Loucy (cell line): ENCODE measurements at regions not wholly inside any gene's neighbourhood (a gene's known extent, or its start where the extent isn't known, plus 50 kb on each side); places are given as distances from the start of the nearest gene placed in this dataset.

Experiments
- H2AFZ ChIP-seq: fragments of 200-600 bp; sonication (generic); 2 replicates; pipeline ENCODE4 v1.6.0; 2016; ENCODE audit warnings: antibody characterized with exemption, mild to moderate bottlenecking, low read length, moderate library complexity
- H3F3A ChIP-seq: fragments of 200-600 bp; 2 replicates; pipeline ENCODE4 v1.6.0; 2016; ENCODE audit warnings: antibody characterized with exemption, low read depth, mild to moderate bottlenecking
- H3K27me3 ChIP-seq: fragments of 200-600 bp; sonication (generic); 2 replicates; pipeline ENCODE4 v1.6.1; 2014; ENCODE audit warnings: low read length, mild to moderate bottlenecking; ENCODE audit not compliant: insufficient read depth, poor library complexity, severe bottlenecking
- H3K36me3 ChIP-seq: fragments of 200-600 bp; sonication (generic); 2 replicates; pipeline ENCODE4 v1.6.1; 2016; ENCODE audit warnings: low read length; ENCODE audit not compliant: insufficient read depth
- H3K4me1 ChIP-seq: fragments of 200-600 bp; sonication (generic); 2 replicates; pipeline ENCODE4 v1.5.1; 2014; ENCODE audit warnings: low read length, mild to moderate bottlenecking; ENCODE audit not compliant: insufficient read depth, poor library complexity, severe bottlenecking
- H3K4me2 ChIP-seq: fragments of 200-600 bp; sonication (generic); 2 replicates; pipeline ENCODE4 v1.6.0; 2014; ENCODE audit warnings: antibody characterized with exemption, low read length, low read depth, mild to moderate bottlenecking; ENCODE audit not compliant: poor library complexity, severe bottlenecking
- H3K4me3 ChIP-seq: fragments of 200-600 bp; sonication (generic); 2 replicates; pipeline ENCODE4 v1.5.1; 2014; ENCODE audit warnings: low read length, mild to moderate bottlenecking, mixed read lengths; ENCODE audit not compliant: poor library complexity, severe bottlenecking
- H3K79me2 ChIP-seq: fragments of 200-600 bp; sonication (generic); 2 replicates; pipeline ENCODE4 v1.6.1; 2014; ENCODE audit warnings: low read length; ENCODE audit not compliant: insufficient read depth
- H3K9ac ChIP-seq: fragments of 200-600 bp; sonication (generic); 2 replicates; pipeline ENCODE4 v1.6.0; 2014; ENCODE audit warnings: mild to moderate bottlenecking, low read depth, low read length, moderate library complexity; ENCODE audit not compliant: poor library complexity, severe bottlenecking
- H3K9me2 ChIP-seq: fragments of 200-600 bp; sonication (generic); replicated peaks from 2 replicates; pipeline ENCODE4 v1.6.1; 2016; ENCODE audit warnings: low read depth, low read length, mixed read lengths
- H3K9me3 ChIP-seq: fragments of 200-600 bp; sonication (generic); 2 replicates; pipeline ENCODE4 v1.6.1; 2014; ENCODE audit warnings: mild to moderate bottlenecking, antibody characterized with exemption, low read length, low read depth; ENCODE audit not compliant: insufficient read depth
- H4K20me1 ChIP-seq: fragments of 200-600 bp; sonication (generic); 2 replicates; pipeline ENCODE4 v1.6.0; 2014; ENCODE audit warnings: antibody characterized with exemption, low read length, mild to moderate bottlenecking; ENCODE audit not compliant: insufficient read depth, poor library complexity, severe bottlenecking
- CTCF ChIP-seq: fragments of 200-600 bp; sonication (generic); conservative IDR thresholded peaks from 2 replicates; pipeline ENCODE4 v1.5.1; 2014; ENCODE audit warnings: mild to moderate bottlenecking, antibody characterized with exemption, low read length
- EZH2phosphoT487 ChIP-seq: fragments of 200-600 bp; IDR thresholded peaks from 2 replicates; pipeline ENCODE4 v1.6.1; 2018; ENCODE audit warnings: antibody characterized with exemption, mild to moderate bottlenecking, moderate library complexity, borderline replicate concordance

GRCh38 chr9:19975499-19975898, 186.7 kb upstream of the SLC24A2 start:
- Histone ChIP-seq H4K20me1 (no peaks in the 10 kb centered on the region), H3K36me3 (no peaks in the 10 kb centered on the region), H3K9me2 (no peaks in the 10 kb centered on the region), H3K9me3 (no peaks in the 10 kb centered on the region), H3K27me3 (no peaks in the 10 kb centered on the region), H3K4me1 (peaks cover 21% of the 10 kb centered on the region), H3K4me2 (peak overlapping the region; percentile 12), H3F3A (no peaks in the 10 kb centered on the region), H3K9ac (no peak overlapping the region), H2AFZ (no peak overlapping the region), H3K4me3 (no peak overlapping the region), H3K79me2 (no peaks in the 10 kb centered on the region)
- no peak for TF ChIP-seq EZH2phosphoT487
- TF ChIP-seq CTCF: no peak

GRCh38 chr9:19969721-19970120, 180.9 kb upstream of the SLC24A2 start:
- H3K79me2 ChIP-seq: no peaks in the 10 kb centered on the region
- no peak overlapping the region for H3K9ac ChIP-seq
- TF ChIP-seq EZH2phosphoT487 (no peak), CTCF (no peak)
- H3K9me3 ChIP-seq: no peaks in the 10 kb centered on the region
- H3K36me3 ChIP-seq: no peaks in the 10 kb centered on the region
- no peak overlapping the region for H3K4me3 ChIP-seq
- no peak overlapping the region for H3K4me2 ChIP-seq
- no peaks in the 10 kb centered on the region for H3K9me2 ChIP-seq
- H3K4me1 ChIP-seq: no peaks in the 10 kb centered on the region
- H2AFZ ChIP-seq: no peak overlapping the region
- H4K20me1 ChIP-seq: no peaks in the 10 kb centered on the region
- no peaks in the 10 kb centered on the region for H3F3A ChIP-seq
- H3K27me3 ChIP-seq: no peaks in the 10 kb centered on the region

GRCh38 chr9:19967888-19968459, 179.1 kb upstream of the SLC24A2 start:
- TF ChIP-seq EZH2phosphoT487 (no peak), CTCF (no peak)
- Histone ChIP-seq H3K79me2 (no peaks in the 10 kb centered on the region), H3K9ac (no peak overlapping the region), H2AFZ (no peak overlapping the region), H3F3A (no peaks in the 10 kb centered on the region), H3K9me3 (no peaks in the 10 kb centered on the region), H3K4me1 (no peaks in the 10 kb centered on the region), H3K36me3 (no peaks in the 10 kb centered on the region), H3K9me2 (no peaks in the 10 kb centered on the region), H3K27me3 (no peaks in the 10 kb centered on the region), H4K20me1 (no peaks in the 10 kb centered on the region), H3K4me3 (no peak overlapping the region), H3K4me2 (no peak overlapping the region)
